IPS DF 4.7 (cell line): ENCODE measurements at regions not wholly inside any gene's neighbourhood (a gene's known extent, or its start where the extent isn't known, plus 50 kb on each side); places are given as distances from the start of the nearest gene placed in this dataset.

ENCODE experiments used
- DNase-seq: peaks from one replicate; pipeline ENCODE4 v3.0.0-alpha.2; 2013; ENCODE audit warnings: low spot score; ENCODE audit errors: extremely low read depth

DNA sequence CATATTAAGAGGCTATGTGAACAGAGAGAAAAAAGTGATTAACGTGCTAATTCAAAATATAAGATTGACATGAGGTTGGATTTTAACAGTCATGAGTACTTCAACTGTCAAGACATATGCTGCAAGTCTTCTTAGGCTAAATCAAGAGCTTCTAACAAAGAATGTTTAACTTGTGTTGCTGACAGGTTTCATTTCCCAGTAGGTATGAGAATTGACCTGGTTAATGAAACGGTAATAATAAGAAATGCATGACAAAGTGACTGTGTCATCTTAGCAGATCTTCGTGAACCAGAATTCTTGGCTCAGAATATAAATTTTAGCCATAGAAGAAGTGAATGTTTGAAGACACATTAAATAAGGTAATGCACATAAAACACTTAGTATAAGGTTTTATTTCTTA lies 132.6 kb upstream of the PTGFR start:
- DNase-seq = no peak

- no peak for DNase-seq
These were observed 131.1 kb upstream of the PTGFR start for GRCh38 chr1:78359666-78360065.

DNA sequence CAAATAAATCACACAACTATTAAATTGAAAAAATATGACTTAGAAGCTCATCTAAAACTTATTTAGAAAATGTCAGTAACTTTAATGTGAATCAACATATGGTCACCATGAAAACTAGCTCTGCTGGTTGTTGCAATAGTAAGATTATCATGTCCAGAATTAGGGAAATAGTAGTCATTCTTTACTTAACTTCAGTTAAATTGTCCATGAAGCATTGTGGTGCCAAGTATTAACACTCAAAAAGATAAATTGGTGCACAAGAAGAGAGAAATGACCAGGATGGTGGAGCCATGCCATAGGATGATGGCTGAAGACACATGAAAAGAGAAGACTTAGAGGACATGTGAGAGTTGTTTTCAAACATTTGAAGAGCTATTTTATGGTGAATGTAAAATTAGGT lies 130.2 kb upstream of the PTGFR start:
- no peak for DNase-seq

GRCh38 chr1:78367700-78368099 lies 123.1 kb upstream of the PTGFR start:
- no peak for DNase-seq

DNA sequence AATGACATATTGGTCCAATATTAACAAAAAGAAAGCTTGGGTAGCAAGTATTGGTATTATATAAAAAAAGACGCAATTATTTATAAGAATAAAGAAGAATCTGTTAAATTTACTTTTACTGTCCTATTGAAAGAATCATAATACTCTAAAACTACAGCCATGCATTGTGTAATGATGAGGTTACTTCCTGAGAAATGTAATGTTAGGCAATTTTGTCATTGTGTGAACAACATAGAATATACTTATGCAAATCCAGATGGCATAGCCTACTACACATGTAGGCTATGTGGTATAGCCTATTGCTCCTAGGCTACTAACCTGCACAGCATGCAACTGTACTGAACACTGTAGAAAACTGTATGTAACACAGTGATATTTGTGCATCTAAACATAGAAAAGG lies 121.2 kb upstream of the PTGFR start:
- DNase-seq = no peak

- no peak for DNase-seq
These were observed 120.4 kb upstream of the PTGFR start for GRCh38 chr1:78370356-78370755.

- DNase-seq = no peak
These were observed 119.8 kb upstream of the PTGFR start for GRCh38 chr1:78370779-78371482.

DNA sequence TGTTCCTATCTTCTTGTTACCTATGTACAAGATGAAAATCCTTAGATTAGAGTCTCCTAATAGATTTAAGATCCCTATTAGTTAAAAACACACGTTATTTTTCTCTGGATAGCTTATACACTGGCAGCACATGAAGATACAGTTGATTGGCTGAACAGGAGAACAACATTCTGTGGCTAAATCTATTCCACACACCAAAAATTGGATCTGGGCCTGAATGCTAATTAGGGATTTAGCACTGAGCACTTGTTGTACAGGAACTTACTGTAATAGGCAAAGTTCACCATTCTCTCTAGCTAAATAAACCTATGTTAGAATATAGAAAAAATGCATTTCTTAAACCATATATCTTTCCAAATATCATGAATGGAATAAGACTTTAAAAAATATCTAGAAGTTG lies 117.1 kb upstream of the PTGFR start:
- no peak for DNase-seq

GRCh38 chr1:78375996-78376395 lies 114.8 kb upstream of the PTGFR start:
- no peak for DNase-seq

GRCh38 chr1:78377356-78377928 lies 113.3 kb upstream of the PTGFR start:
- no peak for DNase-seq

DNA sequence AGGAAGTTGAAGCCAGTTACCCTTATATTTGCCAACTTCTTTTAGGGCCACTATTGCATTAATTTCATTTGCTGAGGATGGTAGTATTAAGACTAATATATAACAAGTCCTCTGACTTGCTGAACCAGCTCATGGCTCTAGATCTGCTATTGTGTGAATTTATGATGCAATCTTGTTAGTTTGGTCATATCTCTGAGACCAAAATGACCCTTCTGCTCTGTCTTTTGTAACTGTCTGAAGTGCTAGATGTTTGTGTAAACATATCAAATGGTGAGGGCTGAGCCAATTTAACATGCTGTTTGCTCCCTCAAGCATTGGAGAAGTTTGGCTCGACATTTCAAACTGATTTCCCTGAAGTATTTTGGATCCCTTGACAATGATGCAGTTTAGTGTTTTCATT lies 106.9 kb upstream of the PTGFR start:
- no peak for DNase-seq

DNA sequence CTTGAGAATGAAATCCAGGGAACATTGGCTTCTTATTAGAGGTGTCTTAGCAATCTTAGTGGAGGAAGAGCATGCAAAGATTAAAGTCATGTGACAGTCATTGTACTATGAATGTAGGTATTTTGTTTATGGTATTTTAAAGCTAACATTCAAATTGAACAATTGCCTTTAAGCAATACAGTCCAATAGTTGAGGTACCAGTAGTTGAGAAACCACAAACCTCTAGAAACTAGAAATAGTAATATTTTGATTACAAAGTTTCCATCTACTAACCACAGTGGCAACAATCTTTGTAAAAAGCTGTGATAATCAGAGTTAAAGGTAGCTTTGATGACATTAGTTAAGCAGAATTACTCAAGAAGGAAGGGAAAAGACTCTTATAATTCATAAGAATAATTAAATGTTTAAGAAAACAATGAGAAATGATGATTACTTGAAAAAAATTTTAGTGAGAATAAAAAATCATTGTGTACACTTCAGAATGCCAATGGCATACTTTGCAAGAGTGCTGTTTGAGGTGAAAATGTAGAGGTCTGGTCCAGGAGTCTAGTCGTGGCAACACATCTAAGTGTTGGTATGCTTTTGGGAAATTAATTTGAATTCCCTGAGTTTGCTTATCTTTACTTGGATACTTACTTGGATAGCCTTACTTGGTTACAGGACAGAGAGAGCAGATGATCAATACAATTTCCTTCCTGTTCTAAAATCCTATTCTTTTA lies 104.9 kb upstream of the PTGFR start:
- no peak for DNase-seq

- DNase-seq = no peak
These were observed 103.6 kb upstream of the PTGFR start for GRCh38 chr1:78387201-78387600.

- DNase-seq = no peak
These were observed 102.9 kb upstream of the PTGFR start for GRCh38 chr1:78387871-78388270.

DNA sequence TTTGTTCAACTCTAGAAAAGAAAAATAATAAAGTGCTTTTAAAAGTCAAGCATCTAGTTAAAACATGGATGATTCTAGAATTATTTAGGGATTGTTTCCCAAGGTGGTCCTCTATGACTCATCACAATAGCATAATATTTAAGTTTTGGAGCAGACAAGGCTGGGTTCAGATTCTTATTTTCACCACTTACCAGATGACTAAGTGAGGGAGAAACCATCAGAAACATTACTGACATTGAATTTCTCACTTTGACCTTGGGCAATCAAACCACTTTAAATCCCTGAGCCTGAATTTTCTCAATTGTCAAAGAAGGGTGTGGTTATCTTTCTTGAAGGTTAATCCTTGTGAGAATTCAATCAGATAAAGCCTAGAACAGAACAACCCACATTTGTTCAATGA lies 102.5 kb upstream of the PTGFR start:
- no peak for DNase-seq

GRCh38 chr1:78401148-78401547 lies 89.6 kb upstream of the PTGFR start:
- DNase-seq = no peak

DNA sequence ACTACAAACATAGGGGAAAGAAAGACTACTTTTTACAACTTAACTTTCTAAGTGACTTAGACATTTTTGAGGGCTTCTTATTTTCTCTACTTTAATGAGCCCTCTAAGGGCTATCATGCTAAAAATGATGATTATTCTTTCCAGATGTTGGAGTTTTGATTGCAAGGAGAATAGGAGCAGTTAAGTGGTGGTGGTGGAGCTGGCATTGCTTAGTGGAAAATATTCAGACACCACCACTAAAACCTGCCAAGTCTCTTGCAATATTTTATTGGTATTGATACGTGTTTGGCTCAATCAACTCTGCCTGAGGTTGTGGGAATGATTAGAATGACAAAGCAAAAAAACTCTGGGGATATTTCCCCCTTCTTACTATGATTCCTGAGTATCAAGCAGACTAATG lies 82.6 kb upstream of the PTGFR start:
- no peak for DNase-seq

DNA sequence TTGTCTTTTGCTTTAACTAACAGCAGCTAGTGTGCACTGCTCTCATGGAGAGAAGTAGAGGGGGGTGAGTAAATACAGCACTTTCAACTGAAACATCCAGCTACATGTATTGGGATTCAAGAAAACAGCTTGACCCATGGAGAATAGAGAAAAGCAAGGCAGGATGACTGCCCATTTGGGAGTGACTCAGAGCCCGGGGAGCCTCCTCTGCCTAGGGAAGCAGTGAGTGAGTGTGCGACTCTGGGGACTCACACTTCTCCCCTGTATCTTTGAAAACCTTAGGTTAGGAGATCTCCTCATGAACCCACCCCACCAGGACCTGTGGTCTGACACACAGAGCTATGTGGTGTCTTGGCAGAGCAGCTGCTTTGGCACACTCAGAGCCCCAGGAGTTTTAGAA lies 82.0 kb upstream of the PTGFR start:
- no peak for DNase-seq

- no peak for DNase-seq
These were observed 80.1 kb upstream of the PTGFR start for GRCh38 chr1:78410643-78411042.

GRCh38 chr1:78411707-78412106 lies 79.1 kb upstream of the PTGFR start:
- no peak for DNase-seq

DNA sequence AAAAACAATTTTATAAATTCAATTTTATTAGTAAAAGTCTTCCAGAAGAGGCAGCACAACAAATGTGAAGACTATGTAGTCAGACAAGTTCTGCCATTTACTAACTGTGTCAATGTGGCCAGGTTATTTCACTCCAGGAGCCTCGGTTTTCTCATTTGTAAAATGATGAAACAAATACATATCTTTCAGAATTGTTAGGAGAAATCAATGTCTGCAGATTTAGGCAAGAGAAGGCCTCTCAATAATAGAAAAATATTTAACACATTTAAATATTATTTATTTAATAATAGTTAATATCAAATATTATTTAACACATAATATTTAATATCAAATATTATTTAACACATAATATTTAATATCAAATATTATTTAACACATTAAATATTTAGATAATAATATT lies 75.6 kb upstream of the PTGFR start:
- DNase-seq = no peak

DNA sequence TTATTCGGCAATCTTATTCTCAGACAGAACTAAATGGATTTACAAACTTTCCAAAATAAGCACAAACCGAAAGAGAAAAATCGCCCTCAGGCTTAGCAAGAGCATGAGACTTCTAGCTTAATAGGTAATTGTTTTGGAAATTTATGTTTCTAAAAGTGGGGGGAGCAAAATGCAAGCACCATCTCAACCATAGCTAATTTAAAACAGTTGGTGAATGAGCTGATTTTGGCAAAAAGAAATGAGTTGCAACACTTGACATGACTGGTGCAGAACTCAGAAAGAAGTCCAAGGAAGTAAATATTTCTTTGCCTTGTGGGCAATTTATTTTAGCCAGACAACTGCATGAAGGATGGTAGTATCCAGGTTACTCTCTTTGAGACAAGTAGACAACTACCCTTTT lies 71.5 kb upstream of the PTGFR start:
- DNase-seq = no peak

DNA sequence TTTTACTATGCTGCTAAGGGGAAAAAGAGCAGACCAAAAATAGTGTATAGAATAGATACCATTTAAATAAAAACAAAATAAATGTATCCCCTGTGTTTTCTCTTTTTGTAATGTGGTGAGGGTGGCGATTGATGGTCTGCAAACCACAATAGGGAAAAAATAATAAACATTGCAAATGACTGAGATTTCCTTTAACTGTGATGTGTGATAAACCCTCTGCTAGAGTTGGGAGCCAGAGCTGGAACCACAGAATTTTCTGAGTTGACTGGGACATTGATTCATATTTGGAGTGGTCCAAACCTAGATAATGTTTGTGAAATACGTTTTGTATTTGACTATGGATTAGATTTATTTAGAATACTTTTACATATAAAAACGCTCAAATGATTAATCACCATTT lies 70.6 kb upstream of the PTGFR start:
- DNase-seq = no peak
